Endodermal cell (in vitro differentiated cells): ENCODE measurements at regions not wholly inside any gene's neighbourhood (a gene's known extent, or its start where the extent isn't known, plus 50 kb on each side); places are given as distances from the start of the nearest gene placed in this dataset.

Experiments
- DNase-seq: peaks from one replicate; pipeline ENCODE4 v3.0.0-alpha.2; 2017
- H3K27ac ChIP-seq: 2 replicates; pipeline ENCODE4 v1.5.1; 2013; ENCODE audit warnings: mild to moderate bottlenecking, low read depth, low read length, moderate library complexity
- H3K27me3 ChIP-seq: 2 replicates; pipeline ENCODE4 v1.6.1; 2013; ENCODE audit warnings: mild to moderate bottlenecking, low read length, moderate library complexity; ENCODE audit not compliant: insufficient read depth, control insufficient read depth, poor library complexity, severe bottlenecking
- H3K36me3 ChIP-seq: 2 replicates; pipeline ENCODE4 v1.7.0; 2013; ENCODE audit warnings: mild to moderate bottlenecking, low read length, moderate library complexity; ENCODE audit not compliant: control insufficient read depth, insufficient read depth
- H3K4me1 ChIP-seq: one replicate; pipeline ENCODE4 v1.7.0; 2013; ENCODE audit warnings: low read length; ENCODE audit not compliant: control insufficient read depth, insufficient read depth
- H3K4me3 ChIP-seq: 2 replicates; pipeline ENCODE4 v1.5.1; 2013; ENCODE audit warnings: mild to moderate bottlenecking, low read length, moderate library complexity
- H3K9ac ChIP-seq: 2 replicates; pipeline ENCODE4 v1.6.1; 2013; ENCODE audit warnings: mild to moderate bottlenecking, low read length, moderate library complexity; ENCODE audit not compliant: poor library complexity, severe bottlenecking; ENCODE audit errors: extremely low read depth
- H3K9me3 ChIP-seq: 2 replicates; pipeline ENCODE4 v1.6.1; 2013; ENCODE audit warnings: mild to moderate bottlenecking, low read length, moderate library complexity; ENCODE audit not compliant: control insufficient read depth
- H3K27ac Mint-ChIP-seq: 2 replicates; pipeline ENCODE4 v1.8.0; 2020; ENCODE audit warnings: mixed read lengths
- H3K27me3 Mint-ChIP-seq: 2 replicates; pipeline ENCODE4 v1.8.0; 2021; ENCODE audit warnings: mild to moderate bottlenecking, mixed read lengths; ENCODE audit not compliant: insufficient read depth
- H3K36me3 Mint-ChIP-seq: 2 replicates; pipeline ENCODE4 v1.8.0; 2020; ENCODE audit warnings: low read depth, mixed read lengths
- H3K4me1 Mint-ChIP-seq: 2 replicates; pipeline ENCODE4 v1.8.0; 2020; ENCODE audit warnings: mixed read lengths
- H3K4me3 Mint-ChIP-seq: 2 replicates; pipeline ENCODE4 v1.8.0; 2020; ENCODE audit warnings: mild to moderate bottlenecking, moderate library complexity, mixed read lengths
- H3K9me3 Mint-ChIP-seq: 2 replicates; pipeline ENCODE4 v1.8.0; 2020; ENCODE audit warnings: mild to moderate bottlenecking, mixed read lengths
- CTCF ChIP-seq: fragments of 200-600 bp; sonication (generic); conservative IDR thresholded peaks from 2 replicates; pipeline ENCODE4 v1.5.0; 2021; ENCODE audit warnings: antibody characterized with exemption, mild to moderate bottlenecking
- WGBS, 2 experiments: methylation state at CpG; one replicate each; pipeline versions ENCODE4 v1.1.5 to v1.1.7; 2013; ENCODE audit warnings: missing lambda C conversion rate in 2 of 2, mixed read lengths in 1 of 2; ENCODE audit not compliant: insufficient coverage in 1 of 2, insufficient read length in 1 of 2; 5-methylcytosine and 5-hydroxymethylcytosine counted together

GRCh38 chr1:106222403-106222802, 834.1 kb upstream of the PRMT6 start:
- no peaks in the 10 kb centered on the region for H3K9me3 Mint-ChIP-seq
- DNase-seq: no peak
- H3K27me3 Mint-ChIP-seq: no peaks in the 10 kb centered on the region
- Histone ChIP-seq H3K9me3 (no peaks in the 10 kb centered on the region), H3K4me1 (no peaks in the 10 kb centered on the region), H3K27ac (no peak overlapping the region), H3K27me3 (no peaks in the 10 kb centered on the region), H3K4me3 (no peak overlapping the region), H3K36me3 (no peaks in the 10 kb centered on the region), H3K9ac (no peak overlapping the region)
- no peaks in the 10 kb centered on the region for H3K4me1 Mint-ChIP-seq
- TF ChIP-seq CTCF: no peak
- no peak overlapping the region for H3K27ac Mint-ChIP-seq
- no peak overlapping the region for H3K4me3 Mint-ChIP-seq
- no peaks in the 10 kb centered on the region for H3K36me3 Mint-ChIP-seq
- 75 to 86% methylated on average over 2 to 4 of the region's 4 CpGs for WGBS, 2 experiments

DNA sequence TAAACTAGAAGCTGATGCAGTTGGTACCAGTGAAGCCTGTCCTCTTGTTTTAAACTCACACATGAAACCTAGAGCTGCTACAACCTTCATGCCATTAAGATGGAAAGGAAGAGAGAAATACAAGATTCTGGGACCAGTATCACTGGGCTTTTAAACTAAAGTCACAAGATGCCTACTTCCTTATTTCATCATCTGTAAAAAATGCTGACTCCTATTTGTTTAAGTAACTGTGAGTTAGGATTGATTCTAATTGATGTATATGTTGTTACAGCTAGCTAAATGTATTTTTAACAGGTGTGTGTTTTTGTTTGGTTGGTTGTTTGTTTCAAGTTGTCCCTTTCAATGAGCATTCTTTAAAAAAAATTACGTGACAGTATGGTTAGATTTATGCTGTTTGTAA, 833.3 kb upstream of the PRMT6 start:
- no peaks in the 10 kb centered on the region for H3K9me3 ChIP-seq
- Mint-ChIP-seq H3K9me3 (no peaks in the 10 kb centered on the region), H3K4me1 (no peaks in the 10 kb centered on the region), H3K27me3 (no peaks in the 10 kb centered on the region), H3K4me3 (no peak overlapping the region), H3K27ac (no peak overlapping the region), H3K36me3 (no peaks in the 10 kb centered on the region)
- 100% methylated on average over 1 of the region's 1 CpG; no CpG with 5 or more reads in 1 of the 2 experiments for WGBS, 2 experiments
- H3K27ac ChIP-seq: no peak overlapping the region
- no peak overlapping the region for H3K9ac ChIP-seq
- no peak for DNase-seq
- H3K4me3 ChIP-seq: no peak overlapping the region
- TF ChIP-seq CTCF: no peak
- no peaks in the 10 kb centered on the region for H3K36me3 ChIP-seq
- no peaks in the 10 kb centered on the region for H3K27me3 ChIP-seq
- no peaks in the 10 kb centered on the region for H3K4me1 ChIP-seq

DNA sequence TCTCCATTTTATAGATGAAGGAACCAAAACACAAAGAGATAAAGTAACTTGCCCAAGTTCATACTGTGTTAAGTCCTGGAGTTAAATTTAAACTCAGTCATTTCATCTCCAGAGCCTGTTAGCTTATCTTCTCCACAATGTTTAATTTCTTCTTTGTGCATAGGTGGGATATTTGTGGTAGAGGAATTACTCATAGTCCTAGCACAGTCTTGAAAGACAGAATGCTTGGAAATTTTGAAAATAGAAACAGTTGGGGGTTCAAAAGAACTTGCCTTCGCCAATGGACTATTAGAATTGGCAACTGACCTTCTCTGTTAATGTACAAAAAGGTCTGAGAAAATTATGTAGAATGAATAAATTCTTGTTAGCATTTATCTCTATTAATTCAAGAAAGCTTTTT, 832.0 kb upstream of the PRMT6 start:
- Mint-ChIP-seq H3K4me3 (no peak overlapping the region), H3K27me3 (no peaks in the 10 kb centered on the region), H3K4me1 (no peaks in the 10 kb centered on the region), H3K27ac (no peak overlapping the region), H3K36me3 (no peaks in the 10 kb centered on the region), H3K9me3 (no peaks in the 10 kb centered on the region)
- Histone ChIP-seq H3K27ac (no peak overlapping the region), H3K9ac (no peak overlapping the region), H3K36me3 (no peaks in the 10 kb centered on the region), H3K9me3 (no peaks in the 10 kb centered on the region), H3K4me3 (no peak overlapping the region), H3K4me1 (no peaks in the 10 kb centered on the region), H3K27me3 (no peaks in the 10 kb centered on the region)
- no peak for TF ChIP-seq CTCF
- 97% methylated on average over 1 of the region's 1 CpG; no CpG with 5 or more reads in 1 of the 2 experiments for WGBS, 2 experiments
- DNase-seq: no peak
